ENCODE measurements at regions not wholly inside any gene's neighbourhood (a gene's known extent, or its start where the extent isn't known, plus 50 kb on each side); places are given as distances from the start of the nearest gene placed in this dataset.
"Not testable (repeated sequence)": the region's sequence is repeated elsewhere in the genome, so short reads cannot be mapped to it uniquely, and the experiment has no call there.

GRCh38 chr17:20683651-20684229 is 104.2 kb downstream of the CDRT15L2 start:
- DNase-seq: not testable (repeated sequence)

- DNase-seq: not testable (repeated sequence)
Observed at GRCh38 chr17:20684975-20685374, 105.5 kb downstream of the CDRT15L2 start.

- DNase-seq: not testable (repeated sequence)
Observed at GRCh38 chr17:20687584-20687983, 108.1 kb downstream of the CDRT15L2 start.

GRCh38 chr17:20689170-20689749 is 109.7 kb downstream of the CDRT15L2 start:
- not testable (repeated sequence) for DNase-seq

- not testable (repeated sequence) for DNase-seq
Observed at GRCh38 chr17:20692706-20693105, 113.2 kb downstream of the CDRT15L2 start.

GRCh38 chr17:20695871-20696270 is 116.3 kb downstream of the CDRT15L2 start:
- not testable (repeated sequence) for DNase-seq

GRCh38 chr17:20698463-20699206 is 119.1 kb downstream of the CDRT15L2 start:
- DNase-seq: not testable (repeated sequence)

GRCh38 chr17:20700528-20700927 is 121.0 kb downstream of the CDRT15L2 start:
- DNase-seq: not testable (repeated sequence)

- not testable (repeated sequence) for DNase-seq
Observed at GRCh38 chr17:20701366-20701765, 121.8 kb downstream of the CDRT15L2 start.

GRCh38 chr17:20702692-20703091 is 123.2 kb downstream of the CDRT15L2 start:
- DNase-seq: no peak

- no peak for DNase-seq
Observed at GRCh38 chr17:20703781-20704180, 124.3 kb downstream of the CDRT15L2 start.

GRCh38 chr17:20705186-20705585 is 125.7 kb downstream of the CDRT15L2 start:
- not testable (repeated sequence) for DNase-seq

- no peak for DNase-seq
Observed at GRCh38 chr17:20706751-20707373, 127.3 kb downstream of the CDRT15L2 start.

GRCh38 chr17:20708821-20709220 is 129.3 kb downstream of the CDRT15L2 start:
- DNase-seq: not testable (repeated sequence)

- DNase-seq: not testable (repeated sequence)
Observed at GRCh38 chr17:20716481-20716880, 137.0 kb downstream of the CDRT15L2 start.

- DNase-seq: no peak
Observed at GRCh38 chr17:20721171-20721570, 141.6 kb downstream of the CDRT15L2 start.

- DNase-seq: not testable (repeated sequence)
Observed at GRCh38 chr17:20724391-20724790, 144.9 kb downstream of the CDRT15L2 start.

- not testable (repeated sequence) for DNase-seq
Observed at GRCh38 chr17:20727201-20727600, 147.7 kb downstream of the CDRT15L2 start.

GRCh38 chr17:20728181-20728580 is 148.7 kb downstream of the CDRT15L2 start:
- DNase-seq: no peak

GRCh38 chr17:20731131-20731530 is 151.6 kb downstream of the CDRT15L2 start:
- not testable (repeated sequence) for DNase-seq

GRCh38 chr17:20733923-20734322 is 154.4 kb downstream of the CDRT15L2 start:
- DNase-seq: no peak

GRCh38 chr17:20735796-20736195 is 156.3 kb downstream of the CDRT15L2 start:
- DNase-seq: no peak

- not testable (repeated sequence) for DNase-seq
Observed at GRCh38 chr17:20737636-20738035, 158.1 kb downstream of the CDRT15L2 start.
